Suprapubic skin (tissue), 4 donors: ENCODE measurements at regions not wholly inside any gene's neighbourhood (a gene's known extent, or its start where the extent isn't known, plus 50 kb on each side); places are given as distances from the start of the nearest gene placed in this dataset.
A peak's percentile ranks its signal among the peaks of the same experiment; 100 is the strongest.

Experiments used
- DNase-seq, 2 donors: peaks; one replicate each; pipeline ENCODE4 v3.0.0-alpha.2; 2019; ENCODE audit warnings: low spot score in 2 of 2
- H3K27ac ChIP-seq: fragments of 200-600 bp; sonication (generic); one replicate; pipeline ENCODE4 v1.5.1; 2019
- H3K27me3 ChIP-seq: fragments of 200-600 bp; sonication (generic); one replicate; pipeline ENCODE4 v1.5.1; 2019
- H3K36me3 ChIP-seq: fragments of 200-600 bp; sonication (generic); one replicate; pipeline ENCODE4 v1.5.1; 2019
- H3K4me1 ChIP-seq: fragments of 200-600 bp; sonication (generic); one replicate; pipeline ENCODE4 v1.5.1; 2019
- H3K4me3 ChIP-seq: fragments of 200-600 bp; sonication (generic); one replicate; pipeline ENCODE4 v1.5.1; 2019; ENCODE audit warnings: mild to moderate bottlenecking
- H3K9me3 ChIP-seq: fragments of 200-600 bp; sonication (generic); one replicate; pipeline ENCODE4 v1.5.1; 2019
- CTCF ChIP-seq, 2 donors: fragments of 200-600 bp in 1 of 2; fragments of 450-650 bp in 1 of 2; sonication (generic) in 1 of 2; IDR thresholded peaks; one replicate each; pipeline ENCODE4 v1.5.1; 2016 to 2019; ENCODE audit warnings: antibody characterized with exemption in 2 of 2, mild to moderate bottlenecking in 1 of 2, moderate library complexity in 1 of 2
- EP300 ChIP-seq: sonication (generic); formaldehyde crosslinking; IDR thresholded peaks from one replicate; pipeline ENCODE4 v1.6.1; 2017; ENCODE audit warnings: antibody characterized with exemption
- POLR2A ChIP-seq, 2 donors: fragments of 450-650 bp; IDR thresholded peaks; one replicate each; pipeline ENCODE4 v1.6.1; 2017; ENCODE audit warnings: antibody characterized with exemption in 2 of 2, mild to moderate bottlenecking in 2 of 2, moderate library complexity in 2 of 2
- POLR2AphosphoS5 ChIP-seq, 3 donors: sonication (generic); formaldehyde crosslinking; IDR thresholded peaks; one replicate each; pipeline ENCODE4 v1.6.1; 2017; ENCODE audit warnings: antibody characterized with exemption in 3 of 3
- whole genome bisulfite sequencing: methylation state at CpG from one replicate; pipeline ENCODE4 v1.1.5; 2018; 5-methylcytosine and 5-hydroxymethylcytosine counted together

GRCh38 chr1:177592624-177593023 is 377.2 kb downstream of the SEC16B start:
- 79% methylated on average over 4 of the region's 4 CpGs for WGBS
- peaks cover 2% of the 10 kb centered on the region for H3K27me3 ChIP-seq

DNA sequence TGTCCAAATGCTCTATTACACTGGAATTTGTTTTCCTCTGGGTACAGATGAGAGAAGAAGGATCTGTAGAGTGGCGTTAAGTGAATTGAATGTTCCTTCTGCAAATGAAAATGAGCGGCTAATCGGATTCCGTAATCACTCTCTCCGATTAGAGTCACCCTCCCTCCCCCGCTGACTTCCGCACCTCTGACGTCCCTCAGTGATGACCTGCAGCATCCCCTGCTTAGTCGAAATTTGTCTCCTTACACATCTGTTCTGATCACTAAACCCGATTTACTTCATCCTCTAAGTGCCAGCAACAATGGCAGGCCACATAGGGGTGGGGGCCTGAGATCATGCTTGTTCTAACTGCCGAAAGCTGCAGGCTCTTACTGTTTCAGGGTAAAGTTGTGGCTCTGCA is 378.7 kb downstream of the SEC16B start:
- H3K36me3 ChIP-seq = no peaks in the 10 kb centered on the region
- H3K27ac ChIP-seq = no peak overlapping the region
- no peak for TF ChIP-seq POLR2AphosphoS5 (IDR thresholded peaks at IDR 0.05)
- no peak overlapping the region for H3K4me3 ChIP-seq
- no peak for DNase-seq
- WGBS = 84% methylated on average over 11 of the region's 11 CpGs
- peaks cover 2% of the 10 kb centered on the region for H3K27me3 ChIP-seq
- H3K4me1 ChIP-seq = peaks cover 6% of the 10 kb centered on the region
- H3K9me3 ChIP-seq = no peaks in the 10 kb centered on the region

More at GRCh38 chr1:177592624-177593023, 377.2 kb downstream of the SEC16B start:
- TF ChIP-seq POLR2A (IDR thresholded peaks at IDR 0.05) (no peak), CTCF (IDR thresholded peaks at IDR 0.05) (no peak), POLR2AphosphoS5 (IDR thresholded peaks at IDR 0.05) (no peak), EP300 (no peak)
- no peak overlapping the region for H3K27ac ChIP-seq
- H3K4me3 ChIP-seq = no peak overlapping the region
- no peaks in the 10 kb centered on the region for H3K36me3 ChIP-seq
- no peaks in the 10 kb centered on the region for H3K9me3 ChIP-seq
- DNase-seq = no peak
- no peaks in the 10 kb centered on the region for H3K4me1 ChIP-seq

DNA sequence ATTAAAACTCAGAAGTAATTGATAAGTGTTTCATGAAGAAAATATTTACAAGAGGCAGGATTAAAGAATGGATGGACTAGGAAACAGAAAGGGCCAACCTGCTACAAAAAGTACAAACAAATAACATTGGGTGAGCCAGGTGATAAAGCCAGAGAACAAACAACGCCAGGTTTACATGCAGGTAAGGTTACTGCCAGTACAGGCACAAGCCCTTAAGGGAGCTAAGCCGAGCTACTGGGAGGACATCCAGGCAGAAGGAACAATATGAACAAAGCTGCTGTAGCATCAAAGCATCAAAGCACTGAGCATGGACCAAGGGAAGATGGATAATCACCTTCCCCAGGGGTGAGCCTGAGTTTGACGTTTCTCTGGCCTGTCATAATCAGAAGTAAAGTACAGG is 380.7 kb downstream of the SEC16B start:
- no peak for DNase-seq
- peaks cover 2% of the 10 kb centered on the region for H3K27me3 ChIP-seq
- 36% methylated on average over 3 of the region's 3 CpGs for WGBS
- H3K9me3 ChIP-seq = no peaks in the 10 kb centered on the region
- H3K27ac ChIP-seq = no peak overlapping the region
- peaks cover 17% of the 10 kb centered on the region for H3K4me1 ChIP-seq
- TF ChIP-seq EP300 (no peak), POLR2AphosphoS5 (IDR thresholded peaks at IDR 0.05) (no peak), POLR2A (IDR thresholded peaks at IDR 0.05) (no peak), CTCF (IDR thresholded peaks at IDR 0.05) (no peak)
- H3K4me3 ChIP-seq = no peak overlapping the region
- H3K36me3 ChIP-seq = no peaks in the 10 kb centered on the region

- no peak for DNase-seq
- Histone ChIP-seq H3K9me3 (no peaks in the 10 kb centered on the region), H3K36me3 (no peaks in the 10 kb centered on the region), H3K4me1 (peaks cover 17% of the 10 kb centered on the region), H3K4me3 (no peak overlapping the region), H3K27ac (no peak overlapping the region), H3K27me3 (no peaks in the 10 kb centered on the region)
- 31% methylated on average over 1 of the region's 1 CpG for WGBS
- no peak for TF ChIP-seq CTCF (IDR thresholded peaks at IDR 0.05)
- no peak for TF ChIP-seq POLR2AphosphoS5 (IDR thresholded peaks at IDR 0.05)
- TF ChIP-seq POLR2A (IDR thresholded peaks at IDR 0.05) = no peak
- no peak for TF ChIP-seq EP300
Measured at GRCh38 chr1:177586429-177586828, 383.4 kb downstream of the SEC16B start.

DNA sequence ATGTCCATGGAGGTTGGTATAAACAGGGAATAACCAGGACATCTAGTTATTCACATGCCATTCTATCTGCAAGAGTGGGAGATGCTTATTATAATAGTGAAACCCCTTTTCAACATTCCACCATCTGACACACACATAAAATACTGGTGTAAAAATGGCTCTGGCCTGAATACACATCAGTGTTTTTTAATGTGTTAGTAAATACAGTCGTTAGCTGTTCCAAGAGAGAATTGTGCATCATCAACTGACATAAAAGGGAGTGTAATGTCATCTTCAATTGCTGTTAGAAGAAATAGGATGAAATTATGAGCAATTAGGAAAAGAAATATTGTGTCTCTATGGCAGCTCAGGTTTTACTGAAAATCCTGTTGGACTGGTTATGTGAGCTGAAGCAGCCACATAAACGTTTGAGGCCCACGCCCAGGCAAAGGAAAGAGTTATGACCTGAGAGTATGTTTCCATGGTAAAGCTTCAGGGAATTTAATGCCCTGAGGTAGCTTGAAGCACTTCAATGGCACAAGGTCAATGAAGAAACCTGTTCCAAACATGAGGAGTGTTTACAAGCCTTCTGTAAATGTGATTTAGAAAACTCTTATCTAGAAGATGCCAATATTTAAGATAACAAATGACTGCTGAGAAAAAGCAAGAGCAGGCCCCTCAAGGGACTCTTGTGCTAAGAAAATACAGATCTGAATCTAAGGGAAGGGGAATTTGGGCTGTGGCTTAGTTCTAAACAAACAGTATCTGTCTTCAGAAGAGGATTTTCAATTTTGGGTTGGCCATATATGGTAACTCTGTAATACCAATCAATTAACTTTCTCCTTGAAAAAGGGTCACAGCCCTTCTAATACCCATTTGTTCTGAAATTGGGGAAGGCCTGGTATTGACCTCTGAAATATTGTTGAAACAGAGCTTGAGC is 384.3 kb downstream of the SEC16B start:
- DNase-seq = no peak
- peaks cover 17% of the 10 kb centered on the region for H3K4me1 ChIP-seq
- H3K4me3 ChIP-seq = no peak overlapping the region
- peak overlapping the region; percentile 28 for H3K27ac ChIP-seq
- H3K27me3 ChIP-seq = no peaks in the 10 kb centered on the region
- no peaks in the 10 kb centered on the region for H3K9me3 ChIP-seq
- no peaks in the 10 kb centered on the region for H3K36me3 ChIP-seq
- TF ChIP-seq POLR2AphosphoS5 (IDR thresholded peaks at IDR 0.05) (peak in 1 of 3 donors; percentile 68), CTCF (IDR thresholded peaks at IDR 0.05) (no peak), POLR2A (IDR thresholded peaks at IDR 0.05) (no peak), EP300 (no peak)
- WGBS = 30% methylated on average over 3 of the region's 3 CpGs
